ENCODE measurements at regions not wholly inside any gene's neighbourhood (a gene's known extent, or its start where the extent isn't known, plus 50 kb on each side); places are given as distances from the start of the nearest gene placed in this dataset.

DNA sequence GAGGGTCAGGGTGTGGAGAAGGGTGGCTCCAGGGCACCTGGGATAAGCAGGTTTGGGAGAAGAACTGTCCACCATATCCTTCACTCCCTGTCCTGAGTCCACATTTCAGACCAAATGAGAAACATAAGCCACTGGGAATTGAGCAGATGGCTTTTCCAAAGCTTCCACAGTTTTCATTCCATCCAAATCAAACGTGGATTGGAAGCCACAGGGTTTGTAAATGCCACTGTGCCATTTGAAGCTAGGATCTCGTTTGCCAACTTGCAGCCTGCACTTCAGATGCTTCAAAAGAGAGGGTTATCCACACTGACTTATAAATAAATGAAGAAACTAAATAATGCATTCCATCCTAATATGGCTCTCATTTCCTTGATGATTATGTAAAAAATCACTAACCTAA lies 81.5 kb downstream of the UQCRFS1 start:
- Histone ChIP-seq H3K27ac (ENCODE audit: low read depth, low read length) (no peak overlapping the region), H4K20me1 (ENCODE audit: insufficient read depth, low read length) (no peaks in the 10 kb centered on the region), H3K4me3 (ENCODE audit: insufficient read depth, low read length) (no peak overlapping the region), H3K36me3 (ENCODE audit: insufficient read depth, low read length) (no peaks in the 10 kb centered on the region), H3K9me3 (ENCODE audit: low read depth, low read length) (peaks cover 2% of the 10 kb centered on the region), H3K27me3 (ENCODE audit: insufficient read depth, low read length) (no peaks in the 10 kb centered on the region), H2AFZ (ENCODE audit: low read length) (no peak overlapping the region), H3K79me2 (ENCODE audit: insufficient read depth, low read length) (no peaks in the 10 kb centered on the region), H3K4me1 (ENCODE audit: insufficient read depth, low read length) (no peaks in the 10 kb centered on the region), H3K4me2 (ENCODE audit: insufficient read depth, low read length) (no peak overlapping the region)
- TF ChIP-seq, protein P1, sequence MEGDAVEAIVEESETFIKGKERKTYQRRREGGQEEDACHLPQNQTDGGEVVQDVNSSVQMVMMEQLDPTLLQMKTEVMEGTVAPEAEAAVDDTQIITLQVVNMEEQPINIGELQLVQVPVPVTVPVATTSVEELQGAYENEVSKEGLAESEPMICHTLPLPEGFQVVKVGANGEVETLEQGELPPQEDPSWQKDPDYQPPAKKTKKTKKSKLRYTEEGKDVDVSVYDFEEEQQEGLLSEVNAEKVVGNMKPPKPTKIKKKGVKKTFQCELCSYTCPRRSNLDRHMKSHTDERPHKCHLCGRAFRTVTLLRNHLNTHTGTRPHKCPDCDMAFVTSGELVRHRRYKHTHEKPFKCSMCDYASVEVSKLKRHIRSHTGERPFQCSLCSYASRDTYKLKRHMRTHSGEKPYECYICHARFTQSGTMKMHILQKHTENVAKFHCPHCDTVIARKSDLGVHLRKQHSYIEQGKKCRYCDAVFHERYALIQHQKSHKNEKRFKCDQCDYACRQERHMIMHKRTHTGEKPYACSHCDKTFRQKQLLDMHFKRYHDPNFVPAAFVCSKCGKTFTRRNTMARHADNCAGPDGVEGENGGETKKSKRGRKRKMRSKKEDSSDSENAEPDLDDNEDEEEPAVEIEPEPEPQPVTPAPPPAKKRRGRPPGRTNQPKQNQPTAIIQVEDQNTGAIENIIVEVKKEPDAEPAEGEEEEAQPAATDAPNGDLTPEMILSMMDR (IDR thresholded peaks at IDR 0.05; ENCODE audit: extremely low read depth, low read depth, low read length) = no peak
- DNase-seq (ENCODE audit: insufficient read length, low spot score, missing footprints) = no peak

DNA sequence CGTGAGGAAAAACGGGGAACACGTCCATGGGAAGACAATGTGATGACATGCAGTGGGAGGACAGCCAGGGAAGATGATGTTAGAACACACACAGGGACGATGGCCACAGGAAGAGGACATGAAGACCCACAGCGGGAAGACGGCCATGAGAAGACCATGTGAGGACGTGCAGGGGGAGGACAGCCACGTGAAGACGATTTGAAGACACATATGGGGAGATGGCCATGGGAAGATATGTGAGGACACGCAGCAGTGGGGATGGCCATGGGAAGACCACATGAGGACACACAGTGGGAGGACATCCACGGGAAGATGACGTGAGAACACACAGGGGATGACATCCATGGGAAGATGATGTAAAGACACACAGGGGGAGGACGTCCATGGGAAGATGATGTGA lies 83.8 kb downstream of the UQCRFS1 start:
- no peaks in the 10 kb centered on the region for H4K20me1 ChIP-seq (ENCODE audit: insufficient read depth, low read length)
- DNase-seq (ENCODE audit: insufficient read length, low spot score, missing footprints) = no peak
- H3K27me3 ChIP-seq (ENCODE audit: insufficient read depth, low read length) = no peaks in the 10 kb centered on the region
- TF ChIP-seq, protein P1 (IDR thresholded peaks at IDR 0.05; ENCODE audit: extremely low read depth, low read depth, low read length) = no peak
- H3K4me3 ChIP-seq (ENCODE audit: insufficient read depth, low read length) = no peak overlapping the region
- H3K4me1 ChIP-seq (ENCODE audit: insufficient read depth, low read length) = no peaks in the 10 kb centered on the region
- H2AFZ ChIP-seq (ENCODE audit: low read length) = no peak overlapping the region
- no peak overlapping the region for H3K4me2 ChIP-seq (ENCODE audit: insufficient read depth, low read length)
- H3K36me3 ChIP-seq (ENCODE audit: insufficient read depth, low read length) = no peaks in the 10 kb centered on the region
- H3K9me3 ChIP-seq (ENCODE audit: low read depth, low read length) = peaks cover 2% of the 10 kb centered on the region
- H3K27ac ChIP-seq (ENCODE audit: low read depth, low read length) = no peak overlapping the region
- H3K79me2 ChIP-seq (ENCODE audit: insufficient read depth, low read length) = no peaks in the 10 kb centered on the region

DNA sequence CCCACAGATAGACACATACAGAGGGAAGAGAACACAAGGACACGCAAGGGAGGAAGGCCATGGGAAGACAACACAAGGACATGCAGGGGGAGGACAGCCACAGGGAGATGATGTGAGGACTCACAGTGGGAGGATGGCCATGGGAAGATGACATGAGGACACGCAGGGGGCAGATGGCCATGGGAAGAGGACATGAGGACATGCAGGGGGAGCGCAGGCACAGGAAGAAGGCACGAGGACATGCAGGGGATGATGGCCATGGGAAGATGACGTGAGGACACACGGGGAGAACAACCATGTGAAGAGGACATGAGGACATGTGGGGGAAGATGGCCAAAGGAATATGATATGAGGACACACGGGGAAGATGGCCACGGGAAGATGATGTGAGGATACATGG lies 84.7 kb downstream of the UQCRFS1 start:
- no peak for DNase-seq (ENCODE audit: insufficient read length, low spot score, missing footprints)
- Histone ChIP-seq H2AFZ (ENCODE audit: low read length) (no peak overlapping the region), H3K27me3 (ENCODE audit: insufficient read depth, low read length) (no peaks in the 10 kb centered on the region), H3K27ac (ENCODE audit: low read depth, low read length) (no peak overlapping the region), H3K9me3 (ENCODE audit: low read depth, low read length) (peaks cover 2% of the 10 kb centered on the region), H3K4me1 (ENCODE audit: insufficient read depth, low read length) (no peaks in the 10 kb centered on the region), H3K79me2 (ENCODE audit: insufficient read depth, low read length) (no peaks in the 10 kb centered on the region), H3K4me2 (ENCODE audit: insufficient read depth, low read length) (no peak overlapping the region), H3K36me3 (ENCODE audit: insufficient read depth, low read length) (no peaks in the 10 kb centered on the region), H3K4me3 (ENCODE audit: insufficient read depth, low read length) (no peak overlapping the region), H4K20me1 (ENCODE audit: insufficient read depth, low read length) (no peaks in the 10 kb centered on the region)
- TF ChIP-seq, protein P1 (IDR thresholded peaks at IDR 0.05; ENCODE audit: extremely low read depth, low read depth, low read length) = no peak

DNA sequence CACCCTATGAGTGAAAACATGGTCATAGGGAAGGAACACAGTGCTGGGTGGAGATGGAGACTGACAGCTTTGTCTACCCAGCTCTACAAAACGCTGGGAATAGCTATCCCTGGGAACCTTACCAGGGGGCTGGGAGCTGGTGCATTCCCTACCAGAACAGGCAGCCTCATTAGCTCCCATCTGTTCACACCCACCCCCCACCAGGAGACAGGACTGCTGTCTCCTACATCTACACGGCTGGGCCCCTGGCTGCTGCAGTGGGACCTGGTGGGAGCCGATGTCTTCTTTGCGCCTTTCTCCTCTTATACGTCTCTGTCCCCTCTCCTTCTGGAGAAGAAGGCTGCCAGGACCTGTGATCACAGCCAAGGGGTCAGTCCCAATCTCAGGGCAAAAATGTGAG lies 90.8 kb downstream of the UQCRFS1 start:
- TF ChIP-seq, protein P1 (IDR thresholded peaks at IDR 0.05; ENCODE audit: extremely low read depth, low read depth, low read length) = no peak
- Histone ChIP-seq H3K4me2 (ENCODE audit: insufficient read depth, low read length) (no peak overlapping the region), H3K9me3 (ENCODE audit: low read depth, low read length) (no peaks in the 10 kb centered on the region), H4K20me1 (ENCODE audit: insufficient read depth, low read length) (no peaks in the 10 kb centered on the region), H3K4me1 (ENCODE audit: insufficient read depth, low read length) (no peaks in the 10 kb centered on the region), H3K79me2 (ENCODE audit: insufficient read depth, low read length) (no peaks in the 10 kb centered on the region), H2AFZ (ENCODE audit: low read length) (no peak overlapping the region), H3K27ac (ENCODE audit: low read depth, low read length) (no peak overlapping the region), H3K36me3 (ENCODE audit: insufficient read depth, low read length) (no peaks in the 10 kb centered on the region), H3K27me3 (ENCODE audit: insufficient read depth, low read length) (no peaks in the 10 kb centered on the region), H3K4me3 (ENCODE audit: insufficient read depth, low read length) (no peak overlapping the region)
- no peak for DNase-seq (ENCODE audit: insufficient read length, low spot score, missing footprints)

Measured in osteoblast (primary cell).